HEK293 (cell line): ENCODE measurements at regions not wholly inside any gene's neighbourhood (a gene's known extent, or its start where the extent isn't known, plus 50 kb on each side); places are given as distances from the start of the nearest gene placed in this dataset.

ENCODE experiments used
- MYNN ChIP-seq: fragments of 450-650 bp; formaldehyde crosslinking; IDR thresholded peaks from 2 replicates; pipeline ENCODE4 v1.5.1; 2016; ENCODE audit warnings: missing biosample characterization, missing genetic modification characterization, borderline replicate concordance
- REST ChIP-seq: fragments of 450-650 bp; formaldehyde crosslinking; IDR thresholded peaks from 2 replicates; pipeline ENCODE4 v1.5.1; 2016; ENCODE audit warnings: missing biosample characterization, missing genetic modification characterization
- ZNF112 ChIP-seq: fragments of 450-650 bp; formaldehyde crosslinking; IDR thresholded peaks from 2 replicates; pipeline ENCODE4 v1.5.0; 2017; ENCODE audit warnings: missing biosample characterization, missing genetic modification characterization
- ZNF274 ChIP-seq, 2 experiments: fragments of 200-500 bp in 1 of 2; fragments of 450-650 bp in 1 of 2; sonication (Bioruptor generic) in 1 of 2; formaldehyde crosslinking in 1 of 2; IDR thresholded peaks; 2 replicates each; pipeline versions ENCODE4 v1.5.1 to v1.6.1; 2014 to 2016; ENCODE audit warnings: borderline replicate concordance in 1 of 2, inconsistent platforms in 1 of 2, low read length in 1 of 2, missing biosample characterization in 1 of 2, missing genetic modification characterization in 1 of 2
- ZNF658 ChIP-seq: fragments of 450-650 bp; formaldehyde crosslinking; IDR thresholded peaks from 2 replicates; pipeline ENCODE4; 2016; ENCODE audit warnings: missing biosample characterization, missing genetic modification characterization
- TF ChIP-seq, protein P1 (sequence below): fragments of 450-650 bp; formaldehyde crosslinking; IDR thresholded peaks from 2 replicates; pipeline ENCODE4 v1.5.1; 2016; ENCODE audit warnings: missing biosample characterization, missing genetic modification characterization

DNA sequence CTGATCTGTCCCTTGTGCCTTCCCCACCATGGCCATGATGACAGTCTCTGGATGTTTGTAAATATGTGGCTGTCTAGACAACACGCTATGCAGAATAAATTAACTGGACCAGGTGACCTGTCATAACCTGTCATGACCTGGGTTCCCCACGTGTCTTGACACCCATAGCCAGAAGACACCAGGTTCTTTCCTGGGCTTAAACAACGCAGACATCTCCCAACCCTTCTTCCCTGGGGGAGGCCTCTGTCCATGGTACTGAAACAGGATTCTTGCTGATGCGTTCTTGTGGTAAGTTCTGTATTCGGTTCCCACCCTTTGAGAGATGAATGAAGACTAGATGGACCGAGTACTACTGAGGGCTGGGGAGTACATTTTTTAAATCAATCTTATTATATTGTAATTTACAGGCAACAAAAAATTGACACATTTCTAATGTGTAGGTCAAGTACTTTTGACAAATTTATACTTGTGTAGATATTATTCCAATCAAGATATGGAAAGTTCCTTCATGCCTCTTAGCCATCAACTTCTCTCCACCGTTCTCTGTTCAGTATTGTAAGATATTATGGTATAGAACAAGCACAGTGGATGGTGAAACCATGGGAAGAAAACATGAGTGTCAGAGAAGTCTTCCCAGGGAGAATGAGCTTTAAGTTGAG, 738.8 kb downstream of the PTPRU start:
- TF ChIP-seq, protein P1, sequence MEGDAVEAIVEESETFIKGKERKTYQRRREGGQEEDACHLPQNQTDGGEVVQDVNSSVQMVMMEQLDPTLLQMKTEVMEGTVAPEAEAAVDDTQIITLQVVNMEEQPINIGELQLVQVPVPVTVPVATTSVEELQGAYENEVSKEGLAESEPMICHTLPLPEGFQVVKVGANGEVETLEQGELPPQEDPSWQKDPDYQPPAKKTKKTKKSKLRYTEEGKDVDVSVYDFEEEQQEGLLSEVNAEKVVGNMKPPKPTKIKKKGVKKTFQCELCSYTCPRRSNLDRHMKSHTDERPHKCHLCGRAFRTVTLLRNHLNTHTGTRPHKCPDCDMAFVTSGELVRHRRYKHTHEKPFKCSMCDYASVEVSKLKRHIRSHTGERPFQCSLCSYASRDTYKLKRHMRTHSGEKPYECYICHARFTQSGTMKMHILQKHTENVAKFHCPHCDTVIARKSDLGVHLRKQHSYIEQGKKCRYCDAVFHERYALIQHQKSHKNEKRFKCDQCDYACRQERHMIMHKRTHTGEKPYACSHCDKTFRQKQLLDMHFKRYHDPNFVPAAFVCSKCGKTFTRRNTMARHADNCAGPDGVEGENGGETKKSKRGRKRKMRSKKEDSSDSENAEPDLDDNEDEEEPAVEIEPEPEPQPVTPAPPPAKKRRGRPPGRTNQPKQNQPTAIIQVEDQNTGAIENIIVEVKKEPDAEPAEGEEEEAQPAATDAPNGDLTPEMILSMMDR, result no peak
- TF ChIP-seq ZNF112 (no peak), MYNN (tag by site-specific recombination) (no peak), ZNF274 (IDR thresholded peaks at IDR 0.05; ENCODE audit: low read length) (no peak), ZNF274 (tag by site-specific recombination; IDR thresholded peaks at IDR 0.05; ENCODE audit: borderline replicate concordance) (no peak), ZNF658 (tag by site-specific recombination) (no peak), REST (tag by site-specific recombination) (peak; percentile 93)
